Testis (tissue), 2 donors: ENCODE measurements at regions not wholly inside any gene's neighbourhood (a gene's known extent, or its start where the extent isn't known, plus 50 kb on each side); places are given as distances from the start of the nearest gene placed in this dataset.

Experiments used
- DNase-seq: peaks from one replicate; pipeline ENCODE4 v3.0.0-alpha.2; 2019
- H3K27ac ChIP-seq, 2 donors: fragments of 200-600 bp; sonication (generic); one replicate each; pipeline ENCODE4 v1.5.1; 2019
- H3K27me3 ChIP-seq: fragments of 200-600 bp; sonication (generic); one replicate; pipeline ENCODE4 v1.5.1; 2019
- H3K36me3 ChIP-seq: fragments of 200-600 bp; sonication (generic); one replicate; pipeline ENCODE4 v1.5.1; 2017; ENCODE audit warnings: low read depth; ENCODE audit errors: missing control alignments
- H3K4me1 ChIP-seq: fragments of 200-600 bp; sonication (generic); one replicate; pipeline ENCODE4 v1.5.1; 2019
- H3K4me3 ChIP-seq, 2 donors: fragments of 200-600 bp; sonication (generic); one replicate each; pipeline ENCODE4 v1.5.1; 2017 to 2019
- H3K9me3 ChIP-seq: fragments of 200-600 bp; sonication (generic); one replicate; pipeline ENCODE4 v1.5.1; 2017
- CTCF ChIP-seq, 3 experiments: fragments of 450-650 bp in 2 of 3; fragments of 200-600 bp in 1 of 3; sonication (generic) in 1 of 3; IDR thresholded peaks; one replicate each; pipeline ENCODE4 v1.5.1; 2016 to 2019; ENCODE audit warnings: antibody characterized with exemption in 3 of 3, mild to moderate bottlenecking in 2 of 3, moderate library complexity in 1 of 3
- POLR2A ChIP-seq: fragments of 450-650 bp; IDR thresholded peaks from one replicate; pipeline ENCODE4 v1.6.1; 2017; ENCODE audit warnings: antibody characterized with exemption, mild to moderate bottlenecking, moderate library complexity
- WGBS, 2 donors: methylation state at CpG; one replicate each; pipeline ENCODE4 v1.1.5; 2018; 5-methylcytosine and 5-hydroxymethylcytosine counted together
- intact Hi-C: fragments of 100-400 bp; cut with DNase I; formaldehyde crosslinking; loops from one replicate; pipeline ENCODE4 v1.15.1; 2023; ENCODE audit warnings: low total_unique reads

GRCh38 chr10:25701652-25702051 is 232.4 kb upstream of the MYO3A start:
- peak overlapping the region in 1 of 2 donors; percentile 7 for H3K4me3 ChIP-seq
- peaks cover 3% of the 10 kb centered on the region for H3K4me1 ChIP-seq
- H3K27ac ChIP-seq: no peak overlapping the region
- TF ChIP-seq POLR2A: no peak
- no peak for TF ChIP-seq CTCF (IDR thresholded peaks at IDR 0.05)
- no peaks in the 10 kb centered on the region for H3K9me3 ChIP-seq
- DNase-seq: no peak
- 33 to 59% methylated on average over 12 to 15 of the region's 15 CpGs for WGBS, 2 donors
- intact Hi-C loops: no loop called here
- no peaks in the 10 kb centered on the region for H3K36me3 ChIP-seq
- no peaks in the 10 kb centered on the region for H3K27me3 ChIP-seq

- TF ChIP-seq CTCF (IDR thresholded peaks at IDR 0.05) (no peak), POLR2A (no peak)
- intact Hi-C loops: no loop called here
- Histone ChIP-seq H3K4me3 (no peak overlapping the region), H3K4me1 (no peaks in the 10 kb centered on the region), H3K36me3 (no peaks in the 10 kb centered on the region), H3K27ac (no peak overlapping the region), H3K27me3 (no peaks in the 10 kb centered on the region), H3K9me3 (no peaks in the 10 kb centered on the region)
- 71 to 75% methylated on average over 6 of the region's 6 CpGs for WGBS, 2 donors
- no peak for DNase-seq
Observed at GRCh38 chr10:25704622-25705021, 229.4 kb upstream of the MYO3A start.

GRCh38 chr10:25707572-25707971 is 226.5 kb upstream of the MYO3A start:
- no peak overlapping the region for H3K27ac ChIP-seq
- no peaks in the 10 kb centered on the region for H3K9me3 ChIP-seq
- H3K27me3 ChIP-seq: no peaks in the 10 kb centered on the region
- 54 to 75% methylated on average over 4 of the region's 4 CpGs for WGBS, 2 donors
- TF ChIP-seq CTCF (IDR thresholded peaks at IDR 0.05): no peak
- no peak for TF ChIP-seq POLR2A
- no peak overlapping the region for H3K4me3 ChIP-seq
- no peaks in the 10 kb centered on the region for H3K4me1 ChIP-seq
- DNase-seq: no peak
- no peaks in the 10 kb centered on the region for H3K36me3 ChIP-seq
- intact Hi-C loops: no loop called here

- no peak overlapping the region for H3K27ac ChIP-seq
- whole genome bisulfite sequencing, 2 donors: 81 to 89% methylated on average over 8 of the region's 8 CpGs
- intact Hi-C loops: no loop called here
- H3K27me3 ChIP-seq: no peaks in the 10 kb centered on the region
- TF ChIP-seq CTCF (IDR thresholded peaks at IDR 0.05): no peak
- no peak for TF ChIP-seq POLR2A
- no peaks in the 10 kb centered on the region for H3K36me3 ChIP-seq
- H3K4me1 ChIP-seq: no peaks in the 10 kb centered on the region
- no peaks in the 10 kb centered on the region for H3K9me3 ChIP-seq
- DNase-seq: no peak
- H3K4me3 ChIP-seq: no peak overlapping the region
Observed at GRCh38 chr10:25707976-25708671, 225.9 kb upstream of the MYO3A start.

GRCh38 chr10:25713894-25714240 is 220.2 kb upstream of the MYO3A start:
- TF ChIP-seq POLR2A: no peak
- no peak for TF ChIP-seq CTCF (IDR thresholded peaks at IDR 0.05)
- Histone ChIP-seq H3K36me3 (no peaks in the 10 kb centered on the region), H3K9me3 (no peaks in the 10 kb centered on the region), H3K4me3 (no peak overlapping the region), H3K27me3 (no peaks in the 10 kb centered on the region), H3K4me1 (no peaks in the 10 kb centered on the region), H3K27ac (no peak overlapping the region)
- WGBS, 2 donors: 83 to 88% methylated on average over 3 of the region's 3 CpGs
- DNase-seq: no peak
- intact Hi-C loops: no loop called here
